HG03175 (cell line): ENCODE measurements at regions not wholly inside any gene's neighbourhood (a gene's known extent, or its start where the extent isn't known, plus 50 kb on each side); places are given as distances from the start of the nearest gene placed in this dataset.

Experiments
- ATAC-seq: cut with Tn5 transposase; IDR thresholded peaks from one replicate; pipeline ENCODE4 v1.9.1; 2021; ENCODE audit warnings: mild to moderate bottlenecking, moderate library complexity; ENCODE audit not compliant: unreplicated experiment

- ATAC-seq: no peak
Measured at GRCh38 chr4:53697016-53697685, 105.9 kb upstream of the LNX1 start.

GRCh38 chr4:53695540-53696463 lies 104.5 kb upstream of the LNX1 start:
- ATAC-seq: peak; percentile 85

GRCh38 chr4:53694666-53695065 lies 103.4 kb upstream of the LNX1 start:
- no peak for ATAC-seq

GRCh38 chr4:53693909-53694308 lies 102.6 kb upstream of the LNX1 start:
- no peak for ATAC-seq

- ATAC-seq: no peak
Measured at GRCh38 chr4:53693408-53693807, 102.1 kb upstream of the LNX1 start.

- peak; percentile 77 for ATAC-seq
Measured at GRCh38 chr4:53688186-53688790, 97.0 kb upstream of the LNX1 start.

- ATAC-seq: no peak
Measured at GRCh38 chr4:53686521-53686920, 95.2 kb upstream of the LNX1 start.

- no peak for ATAC-seq
Measured at GRCh38 chr4:53684136-53685130, 93.1 kb upstream of the LNX1 start.

- ATAC-seq: no peak
Measured at GRCh38 chr4:53682908-53683307, 91.6 kb upstream of the LNX1 start.

GRCh38 chr4:53682196-53682595 lies 90.9 kb upstream of the LNX1 start:
- ATAC-seq: no peak

- ATAC-seq: no peak
Measured at GRCh38 chr4:53680598-53680997, 89.3 kb upstream of the LNX1 start.

GRCh38 chr4:53680168-53680567 lies 88.9 kb upstream of the LNX1 start:
- no peak for ATAC-seq

- ATAC-seq: no peak
Measured at GRCh38 chr4:53676402-53676871, 85.2 kb upstream of the LNX1 start.

- no peak for ATAC-seq
Measured at GRCh38 chr4:53674903-53675302, 83.6 kb upstream of the LNX1 start.

GRCh38 chr4:53672873-53673272 lies 81.6 kb upstream of the LNX1 start:
- ATAC-seq: no peak

GRCh38 chr4:53671757-53672156 lies 80.5 kb upstream of the LNX1 start:
- ATAC-seq: no peak

GRCh38 chr4:53659737-53660136 lies 68.5 kb upstream of the LNX1 start:
- no peak for ATAC-seq

GRCh38 chr4:53659112-53659511 lies 67.8 kb upstream of the LNX1 start:
- no peak for ATAC-seq

- ATAC-seq: no peak
Measured at GRCh38 chr4:53658029-53658428, 66.7 kb upstream of the LNX1 start.

GRCh38 chr4:53656421-53656981 lies 65.2 kb upstream of the LNX1 start:
- ATAC-seq: no peak
